ENCODE measurements at regions not wholly inside any gene's neighbourhood (a gene's known extent, or its start where the extent isn't known, plus 50 kb on each side); places are given as distances from the start of the nearest gene placed in this dataset.

DNA sequence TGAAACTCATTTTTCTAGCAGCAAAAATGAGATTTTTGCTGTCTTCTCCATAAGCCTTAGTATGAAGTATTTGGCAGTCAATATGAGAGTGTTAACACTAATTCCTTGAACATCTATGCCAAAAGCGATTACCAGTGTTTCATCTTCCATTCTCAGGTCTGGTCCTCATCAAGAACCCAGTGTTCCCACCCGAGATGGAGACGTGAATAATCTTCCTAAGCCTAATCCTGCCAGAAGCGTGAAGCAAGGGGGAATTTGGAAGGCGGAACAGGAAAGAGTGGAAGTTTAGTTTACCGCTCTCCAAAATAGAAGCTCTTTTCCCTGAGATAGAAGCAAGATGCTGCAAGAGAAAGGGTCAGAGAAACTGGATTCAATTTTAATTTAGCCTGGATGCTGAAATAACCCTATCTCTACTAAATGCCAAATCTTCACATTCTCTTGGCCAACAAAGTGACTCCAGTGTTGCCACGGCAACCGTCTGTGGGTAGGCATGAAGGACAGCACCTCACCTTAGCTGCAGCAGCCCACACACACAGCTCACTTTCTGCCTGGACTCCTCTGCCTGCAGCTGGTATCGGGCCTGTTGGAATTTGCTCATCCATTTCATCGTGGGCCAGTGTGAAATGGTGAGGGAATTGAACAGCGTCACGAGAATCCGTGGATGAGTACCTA, 711.1 kb downstream of the CBLN2 start:
- no peaks in the 10 kb centered on the region for H3K9me3 ChIP-seq (ENCODE audit: control insufficient read depth, low read length)

DNA sequence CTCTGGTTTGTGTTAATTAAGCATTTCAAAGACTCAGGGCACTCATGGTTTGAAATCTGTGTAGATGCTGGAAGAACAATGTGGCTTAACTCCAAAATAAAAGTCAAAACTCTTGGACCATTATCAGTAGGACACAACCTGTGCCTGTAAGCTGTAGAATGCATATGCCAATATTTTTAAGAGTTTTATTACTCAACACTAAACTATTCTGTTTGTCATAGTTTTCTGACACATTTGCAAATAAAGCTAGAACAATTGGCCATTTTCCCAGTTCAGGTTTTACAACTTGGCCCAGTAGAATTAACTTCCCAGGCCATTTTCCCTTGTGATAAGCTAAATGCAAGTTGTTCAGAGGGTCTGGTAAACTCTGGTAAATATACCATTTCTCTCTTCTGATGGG, 713.1 kb downstream of the CBLN2 start:
- Histone ChIP-seq H3K27me3 (replicated peaks; ENCODE audit: control insufficient read depth, insufficient read depth, low read length, poor library complexity, severe bottlenecking) (no peaks in the 10 kb centered on the region), H3K36me3 (ENCODE audit: control insufficient read depth, insufficient read depth, low read length) (no peaks in the 10 kb centered on the region), H3K9me3 (ENCODE audit: control insufficient read depth, low read length) (no peaks in the 10 kb centered on the region), H3K4me3 (ENCODE audit: insufficient read depth, low read depth, low read length, poor library complexity, severe bottlenecking) (no peak overlapping the region), H3K4me1 (ENCODE audit: control insufficient read depth, insufficient read depth, low read length, poor library complexity, severe bottlenecking) (no peaks in the 10 kb centered on the region), H3K27ac (ENCODE audit: insufficient read depth, low read length, poor library complexity, severe bottlenecking) (no peak overlapping the region)
- DNase-seq = no peak

More for the DNA sequence above, 711.1 kb downstream of the CBLN2 start:
- H3K4me1 ChIP-seq (ENCODE audit: control insufficient read depth, insufficient read depth, low read length, poor library complexity, severe bottlenecking) = no peaks in the 10 kb centered on the region
- no peak overlapping the region for H3K4me3 ChIP-seq (ENCODE audit: insufficient read depth, low read depth, low read length, poor library complexity, severe bottlenecking)
- H3K36me3 ChIP-seq (ENCODE audit: control insufficient read depth, insufficient read depth, low read length) = no peaks in the 10 kb centered on the region
- DNase-seq = no peak
- no peak overlapping the region for H3K27ac ChIP-seq (ENCODE audit: insufficient read depth, low read length, poor library complexity, severe bottlenecking)
- no peaks in the 10 kb centered on the region for H3K27me3 ChIP-seq (replicated peaks; ENCODE audit: control insufficient read depth, insufficient read depth, low read length, poor library complexity, severe bottlenecking)

DNA sequence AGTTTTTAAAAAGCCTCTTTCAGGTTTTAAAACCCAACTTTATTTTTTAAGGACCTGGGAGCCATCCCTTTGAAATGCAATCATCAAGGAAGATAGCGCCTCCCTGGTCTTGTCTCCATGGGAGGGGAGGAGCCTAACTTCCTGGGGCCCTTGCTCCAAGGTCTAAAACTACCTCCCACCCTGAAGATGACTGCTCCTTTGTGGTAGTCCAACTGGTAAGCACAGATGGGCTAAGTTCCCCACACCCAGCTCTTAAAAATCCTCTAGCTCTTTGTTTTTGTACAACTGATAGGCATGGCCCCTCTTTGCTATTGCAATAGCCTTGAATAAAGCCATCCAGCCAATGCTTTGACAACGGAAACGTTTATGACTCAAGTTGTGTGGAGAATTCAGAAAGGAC, 716.8 kb downstream of the CBLN2 start:
- no peaks in the 10 kb centered on the region for H3K4me1 ChIP-seq (ENCODE audit: control insufficient read depth, insufficient read depth, low read length, poor library complexity, severe bottlenecking)
- H3K27me3 ChIP-seq (replicated peaks; ENCODE audit: control insufficient read depth, insufficient read depth, low read length, poor library complexity, severe bottlenecking) = no peaks in the 10 kb centered on the region
- no peaks in the 10 kb centered on the region for H3K36me3 ChIP-seq (ENCODE audit: control insufficient read depth, insufficient read depth, low read length)
- no peaks in the 10 kb centered on the region for H3K9me3 ChIP-seq (ENCODE audit: control insufficient read depth, low read length)
- DNase-seq = no peak
- H3K27ac ChIP-seq (ENCODE audit: insufficient read depth, low read length, poor library complexity, severe bottlenecking) = no peak overlapping the region
- H3K4me3 ChIP-seq (ENCODE audit: insufficient read depth, low read depth, low read length, poor library complexity, severe bottlenecking) = no peak overlapping the region

DNA sequence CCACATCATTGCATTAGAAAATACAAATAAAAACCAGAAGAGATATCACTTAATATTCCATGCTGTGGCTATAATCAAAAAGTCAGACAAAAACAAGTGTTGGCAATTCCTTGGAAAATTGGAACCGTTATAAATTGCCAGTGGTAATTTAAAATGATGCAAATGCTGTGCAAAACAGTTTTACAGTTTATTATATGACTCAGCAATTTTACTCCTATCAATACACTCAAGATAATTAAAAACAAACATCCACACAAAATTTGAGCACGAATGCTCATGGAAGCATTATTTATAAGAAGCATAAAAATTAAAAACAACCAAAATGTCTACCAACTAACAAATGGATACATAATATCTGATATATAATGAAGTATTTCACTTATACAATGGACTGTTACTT, 728.8 kb downstream of the CBLN2 start:
- DNase-seq = no peak
- H3K4me1 ChIP-seq (ENCODE audit: control insufficient read depth, insufficient read depth, low read length, poor library complexity, severe bottlenecking) = no peaks in the 10 kb centered on the region
- no peak overlapping the region for H3K27ac ChIP-seq (ENCODE audit: insufficient read depth, low read length, poor library complexity, severe bottlenecking)

DNA sequence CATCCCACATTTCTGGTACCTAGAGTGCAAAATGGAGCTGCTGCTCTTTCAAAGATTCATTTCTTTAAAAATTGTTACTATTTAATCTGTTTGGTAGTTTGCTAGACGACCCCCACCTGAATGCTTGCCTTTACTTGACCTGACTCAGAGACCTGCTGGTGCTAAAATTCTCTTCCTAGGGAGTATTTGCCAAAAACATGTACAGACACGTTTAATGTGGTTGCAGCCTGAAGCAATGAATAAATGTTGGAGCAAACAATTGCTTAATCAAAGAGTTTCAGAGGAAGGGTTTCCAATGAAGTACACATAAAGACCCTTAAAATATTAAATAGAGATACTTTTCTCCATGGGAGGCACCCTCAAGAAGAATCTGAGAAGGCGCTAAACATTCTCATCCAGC, 734.4 kb downstream of the CBLN2 start:
- Histone ChIP-seq H3K27ac (ENCODE audit: insufficient read depth, low read length, poor library complexity, severe bottlenecking) (no peak overlapping the region), H3K4me1 (ENCODE audit: control insufficient read depth, insufficient read depth, low read length, poor library complexity, severe bottlenecking) (no peaks in the 10 kb centered on the region), H3K27me3 (replicated peaks; ENCODE audit: control insufficient read depth, insufficient read depth, low read length, poor library complexity, severe bottlenecking) (no peaks in the 10 kb centered on the region), H3K9me3 (ENCODE audit: control insufficient read depth, low read length) (no peaks in the 10 kb centered on the region), H3K4me3 (ENCODE audit: insufficient read depth, low read depth, low read length, poor library complexity, severe bottlenecking) (no peak overlapping the region), H3K36me3 (ENCODE audit: control insufficient read depth, insufficient read depth, low read length) (no peaks in the 10 kb centered on the region)
- no peak for DNase-seq

More for the DNA sequence above, 728.8 kb downstream of the CBLN2 start:
- H3K4me3 ChIP-seq (ENCODE audit: insufficient read depth, low read depth, low read length, poor library complexity, severe bottlenecking) = no peak overlapping the region
- H3K9me3 ChIP-seq (ENCODE audit: control insufficient read depth, low read length) = no peaks in the 10 kb centered on the region
- H3K27me3 ChIP-seq (replicated peaks; ENCODE audit: control insufficient read depth, insufficient read depth, low read length, poor library complexity, severe bottlenecking) = no peaks in the 10 kb centered on the region
- no peaks in the 10 kb centered on the region for H3K36me3 ChIP-seq (ENCODE audit: control insufficient read depth, insufficient read depth, low read length)

DNA sequence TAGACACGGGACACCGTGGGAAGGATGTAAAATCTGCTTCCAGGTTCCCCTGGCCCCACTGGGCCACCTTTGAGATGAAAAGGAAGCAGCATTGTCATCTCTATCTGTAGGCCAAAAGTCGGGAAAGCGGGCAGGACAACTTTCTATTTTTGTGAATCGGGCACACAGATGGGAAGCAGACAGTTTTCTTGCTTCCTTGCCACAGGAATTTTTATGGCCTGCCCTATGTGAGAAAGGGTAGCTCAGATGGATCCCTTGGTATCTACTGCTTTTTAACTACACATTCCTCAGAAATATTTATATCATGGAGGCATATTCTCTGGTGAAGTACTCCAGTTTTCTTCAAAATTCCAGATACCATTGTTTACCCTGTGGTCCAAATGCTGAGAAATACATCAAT, 735.5 kb downstream of the CBLN2 start:
- no peak overlapping the region for H3K4me3 ChIP-seq (ENCODE audit: insufficient read depth, low read depth, low read length, poor library complexity, severe bottlenecking)
- DNase-seq = no peak
- no peaks in the 10 kb centered on the region for H3K9me3 ChIP-seq (ENCODE audit: control insufficient read depth, low read length)
- H3K27ac ChIP-seq (ENCODE audit: insufficient read depth, low read length, poor library complexity, severe bottlenecking) = no peak overlapping the region
- no peaks in the 10 kb centered on the region for H3K36me3 ChIP-seq (ENCODE audit: control insufficient read depth, insufficient read depth, low read length)
- H3K27me3 ChIP-seq (replicated peaks; ENCODE audit: control insufficient read depth, insufficient read depth, low read length, poor library complexity, severe bottlenecking) = no peaks in the 10 kb centered on the region
- no peaks in the 10 kb centered on the region for H3K4me1 ChIP-seq (ENCODE audit: control insufficient read depth, insufficient read depth, low read length, poor library complexity, severe bottlenecking)

DNA sequence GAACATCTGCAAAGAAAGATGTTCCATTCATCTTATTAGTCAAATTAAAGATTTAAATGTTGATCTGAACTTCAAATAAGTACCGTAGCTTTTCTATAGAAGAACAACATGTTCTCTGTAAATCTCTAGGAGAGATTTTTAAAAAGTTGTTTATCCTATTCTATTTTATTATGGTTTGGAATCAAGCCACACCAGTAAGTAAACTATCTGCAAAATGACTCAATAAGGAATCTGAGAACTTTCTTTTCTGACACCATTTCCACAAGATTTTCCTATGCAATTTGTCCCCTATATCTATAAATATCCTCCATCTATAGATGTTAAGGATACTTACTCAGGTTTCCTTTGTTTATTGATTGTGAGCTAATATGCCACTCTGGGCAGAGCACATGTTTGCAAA, 736.6 kb downstream of the CBLN2 start:
- H3K4me1 ChIP-seq (ENCODE audit: control insufficient read depth, insufficient read depth, low read length, poor library complexity, severe bottlenecking) = no peaks in the 10 kb centered on the region
- H3K9me3 ChIP-seq (ENCODE audit: control insufficient read depth, low read length) = no peaks in the 10 kb centered on the region
- no peak for DNase-seq
- H3K27me3 ChIP-seq (replicated peaks; ENCODE audit: control insufficient read depth, insufficient read depth, low read length, poor library complexity, severe bottlenecking) = no peaks in the 10 kb centered on the region
- no peaks in the 10 kb centered on the region for H3K36me3 ChIP-seq (ENCODE audit: control insufficient read depth, insufficient read depth, low read length)
- H3K27ac ChIP-seq (ENCODE audit: insufficient read depth, low read length, poor library complexity, severe bottlenecking) = no peak overlapping the region
- no peak overlapping the region for H3K4me3 ChIP-seq (ENCODE audit: insufficient read depth, low read depth, low read length, poor library complexity, severe bottlenecking)

DNA sequence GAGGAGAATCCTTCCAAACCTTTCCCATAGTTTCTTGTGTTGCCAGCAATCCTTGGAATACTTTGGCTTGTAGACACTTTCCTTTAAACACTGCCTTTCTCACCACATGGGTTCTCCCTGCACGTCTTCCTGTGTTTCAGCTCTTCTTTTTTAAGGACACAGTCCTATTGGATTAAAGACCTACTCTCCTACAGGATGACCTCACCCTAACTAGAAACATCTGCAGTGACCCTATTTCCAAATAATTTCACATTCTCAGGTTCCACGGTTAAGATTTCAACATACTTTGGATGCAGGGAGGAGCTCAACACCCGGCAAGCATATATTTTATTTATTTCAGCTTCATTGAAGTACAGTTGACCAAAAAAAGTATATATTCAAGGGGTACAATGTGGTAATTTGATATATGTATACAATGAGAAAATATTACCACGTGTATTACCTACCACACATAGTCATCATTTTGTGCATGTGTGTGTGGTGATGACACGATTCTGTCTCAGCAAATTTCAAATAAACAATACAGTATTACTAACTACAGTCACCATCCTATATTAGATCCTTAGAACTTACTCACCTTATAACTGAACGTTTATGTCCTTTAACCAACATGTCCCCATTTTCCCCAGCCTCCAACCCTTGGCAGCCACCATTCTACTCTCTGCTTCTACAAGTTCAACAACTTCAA, 745.0 kb downstream of the CBLN2 start:
- no peak overlapping the region for H3K27ac ChIP-seq (ENCODE audit: insufficient read depth, low read length, poor library complexity, severe bottlenecking)
- no peak overlapping the region for H3K4me3 ChIP-seq (ENCODE audit: insufficient read depth, low read depth, low read length, poor library complexity, severe bottlenecking)
- no peak for DNase-seq
- no peaks in the 10 kb centered on the region for H3K36me3 ChIP-seq (ENCODE audit: control insufficient read depth, insufficient read depth, low read length)
- no peaks in the 10 kb centered on the region for H3K4me1 ChIP-seq (ENCODE audit: control insufficient read depth, insufficient read depth, low read length, poor library complexity, severe bottlenecking)
- no peaks in the 10 kb centered on the region for H3K9me3 ChIP-seq (ENCODE audit: control insufficient read depth, low read length)
- no peaks in the 10 kb centered on the region for H3K27me3 ChIP-seq (replicated peaks; ENCODE audit: control insufficient read depth, insufficient read depth, low read length, poor library complexity, severe bottlenecking)

DNA sequence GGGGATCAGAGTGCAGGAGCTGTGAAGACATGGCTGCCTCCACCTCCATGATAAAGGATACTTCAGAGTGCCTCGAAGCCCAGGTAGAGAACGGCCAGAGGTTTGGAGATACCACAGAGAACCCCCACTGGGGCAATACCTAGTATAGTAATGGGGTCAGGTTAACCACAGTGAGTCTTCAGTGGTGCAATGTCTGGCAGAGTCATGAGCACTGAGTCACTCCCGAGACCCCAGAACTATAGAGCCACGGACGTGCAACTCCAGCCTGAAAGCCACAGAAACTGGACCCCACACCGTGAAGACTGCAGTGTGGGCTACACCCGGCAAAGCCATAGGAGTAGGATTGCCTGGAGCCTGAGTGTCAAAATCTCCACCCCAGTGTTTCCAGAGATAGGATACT, 746.6 kb downstream of the CBLN2 start:
- Histone ChIP-seq H3K27ac (ENCODE audit: insufficient read depth, low read length, poor library complexity, severe bottlenecking) (no peak overlapping the region), H3K27me3 (replicated peaks; ENCODE audit: control insufficient read depth, insufficient read depth, low read length, poor library complexity, severe bottlenecking) (no peaks in the 10 kb centered on the region), H3K4me3 (ENCODE audit: insufficient read depth, low read depth, low read length, poor library complexity, severe bottlenecking) (no peak overlapping the region), H3K9me3 (ENCODE audit: control insufficient read depth, low read length) (no peaks in the 10 kb centered on the region), H3K4me1 (ENCODE audit: control insufficient read depth, insufficient read depth, low read length, poor library complexity, severe bottlenecking) (no peaks in the 10 kb centered on the region), H3K36me3 (ENCODE audit: control insufficient read depth, insufficient read depth, low read length) (no peaks in the 10 kb centered on the region)
- DNase-seq = no peak

DNA sequence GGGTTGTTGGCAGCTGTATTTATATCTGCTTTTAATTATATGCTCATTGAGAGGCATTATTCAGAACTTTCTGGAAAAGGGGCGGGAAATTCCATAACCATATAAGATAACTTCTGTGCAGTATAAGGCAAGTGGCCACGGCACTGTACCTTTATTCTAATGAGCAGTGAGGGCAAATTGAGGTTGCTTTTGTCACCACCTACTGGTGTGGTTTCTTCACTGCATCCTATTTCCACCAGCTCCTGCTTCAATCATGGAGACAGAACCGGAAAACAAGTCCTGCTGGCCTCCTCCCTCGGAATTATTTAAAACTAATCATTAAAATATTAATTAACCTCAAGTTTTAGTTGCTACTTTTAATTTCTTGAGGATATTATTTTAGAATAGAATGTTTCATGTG, 759.4 kb downstream of the CBLN2 start:
- no peaks in the 10 kb centered on the region for H3K27me3 ChIP-seq (replicated peaks; ENCODE audit: control insufficient read depth, insufficient read depth, low read length, poor library complexity, severe bottlenecking)
- DNase-seq = no peak
- no peak overlapping the region for H3K4me3 ChIP-seq (ENCODE audit: insufficient read depth, low read depth, low read length, poor library complexity, severe bottlenecking)
- H3K9me3 ChIP-seq (ENCODE audit: control insufficient read depth, low read length) = no peaks in the 10 kb centered on the region
- H3K4me1 ChIP-seq (ENCODE audit: control insufficient read depth, insufficient read depth, low read length, poor library complexity, severe bottlenecking) = no peaks in the 10 kb centered on the region
- H3K27ac ChIP-seq (ENCODE audit: insufficient read depth, low read length, poor library complexity, severe bottlenecking) = no peak overlapping the region
- H3K36me3 ChIP-seq (ENCODE audit: control insufficient read depth, insufficient read depth, low read length) = no peaks in the 10 kb centered on the region

Data from effector memory CD4-positive, alpha-beta T cell (primary cell).